Middle frontal gyrus (tissue), 1 donor: ENCODE measurements at regions not wholly inside any gene's neighbourhood (a gene's known extent, or its start where the extent isn't known, plus 50 kb on each side); places are given as distances from the start of the nearest gene placed in this dataset.
"Not testable (repeated sequence)": the region's sequence is repeated elsewhere in the genome, so short reads cannot be mapped to it uniquely, and the experiment has no call there.

ENCODE experiments used
- DNase-seq: peaks from one replicate; pipeline ENCODE4 v3.0.0-alpha.2; 2015; ENCODE audit warnings: low spot score; ENCODE audit errors: extremely low spot score

- no peak for DNase-seq
These were observed 70.8 kb upstream of the ATXN1 start for GRCh38 chr6:16832043-16832567.

GRCh38 chr6:16831136-16831535 lies 69.9 kb upstream of the ATXN1 start:
- no peak for DNase-seq

GRCh38 chr6:16828058-16828457 lies 66.8 kb upstream of the ATXN1 start:
- no peak for DNase-seq

- DNase-seq: no peak
These were observed 66.4 kb upstream of the ATXN1 start for GRCh38 chr6:16827627-16828026.

GRCh38 chr6:16825784-16826183 lies 64.5 kb upstream of the ATXN1 start:
- no peak for DNase-seq

- DNase-seq: no peak
These were observed 63.8 kb upstream of the ATXN1 start for GRCh38 chr6:16824845-16825685.

GRCh38 chr6:16823718-16824352 lies 62.6 kb upstream of the ATXN1 start:
- no peak for DNase-seq

- DNase-seq: no peak
These were observed 61.9 kb upstream of the ATXN1 start for GRCh38 chr6:16822975-16823717.

GRCh38 chr6:16822529-16822928 lies 61.3 kb upstream of the ATXN1 start:
- no peak for DNase-seq

- no peak for DNase-seq
These were observed 60.6 kb upstream of the ATXN1 start for GRCh38 chr6:16821834-16822264.

GRCh38 chr6:16820262-16820661 lies 59.0 kb upstream of the ATXN1 start:
- not testable (repeated sequence) for DNase-seq

GRCh38 chr6:16819752-16820151 lies 58.5 kb upstream of the ATXN1 start:
- DNase-seq: no peak

GRCh38 chr6:16818992-16819626 lies 57.8 kb upstream of the ATXN1 start:
- DNase-seq: no peak

GRCh38 chr6:16817594-16817993 lies 56.3 kb upstream of the ATXN1 start:
- no peak for DNase-seq

- no peak for DNase-seq
These were observed 55.6 kb upstream of the ATXN1 start for GRCh38 chr6:16816891-16817290.

GRCh38 chr6:16812993-16813392 lies 51.7 kb upstream of the ATXN1 start:
- no peak for DNase-seq

- DNase-seq: no peak
These were observed 50.2 kb upstream of the ATXN1 start for GRCh38 chr6:16811277-16811979.
